NT2/D1 (cell line): ENCODE measurements at regions not wholly inside any gene's neighbourhood (a gene's known extent, or its start where the extent isn't known, plus 50 kb on each side); places are given as distances from the start of the nearest gene placed in this dataset.

Experiments
- DNase-seq: peaks from one replicate; pipeline ENCODE4 v3.0.0-alpha.2; 2011; ENCODE audit warnings: low read depth, low spot score
- H3K27me3 ChIP-seq: 2 replicates; pipeline ENCODE4 v1.6.0; 2011; ENCODE audit warnings: mild to moderate bottlenecking; ENCODE audit not compliant: insufficient read length, insufficient read depth
- H3K36me3 ChIP-seq: 2 replicates; pipeline ENCODE4 v1.6.1; 2011; ENCODE audit warnings: mild to moderate bottlenecking, low read length, mixed read lengths; ENCODE audit not compliant: insufficient read depth, insufficient read length
- H3K4me1 ChIP-seq: 2 replicates; pipeline ENCODE4 v1.5.1; 2011; ENCODE audit not compliant: insufficient read depth, insufficient read length
- H3K4me3 ChIP-seq: 2 replicates; pipeline ENCODE4 v1.5.1; 2011; ENCODE audit warnings: low read depth; ENCODE audit not compliant: insufficient read length
- H3K9ac ChIP-seq: 2 replicates; pipeline ENCODE4 v1.6.0; 2011; ENCODE audit warnings: low read depth; ENCODE audit not compliant: insufficient read length
- H3K9me3 ChIP-seq: 2 replicates; pipeline ENCODE4 v1.5.1; 2011; ENCODE audit warnings: mild to moderate bottlenecking, low read length; ENCODE audit not compliant: insufficient read depth
- SUZ12 ChIP-seq: IDR thresholded peaks from 2 replicates; pipeline ENCODE4 v1.6.1; 2011; ENCODE audit not compliant: insufficient read length, insufficient read depth; ENCODE audit errors: extremely low read depth
- YY1 ChIP-seq: IDR thresholded peaks from 2 replicates; pipeline ENCODE4 v1.6.1; 2011; ENCODE audit not compliant: insufficient read length, insufficient read depth
- ZNF274 ChIP-seq: IDR thresholded peaks from 2 replicates; pipeline ENCODE4 v1.6.1; 2011; ENCODE audit warnings: mild to moderate bottlenecking, low read depth, low read length

GRCh38 chr21:35156293-35157278, 107.5 kb upstream of the RUNX1 start:
- no peaks in the 10 kb centered on the region for H3K36me3 ChIP-seq
- no peak overlapping the region for H3K4me3 ChIP-seq
- no peaks in the 10 kb centered on the region for H3K4me1 ChIP-seq
- no peak for DNase-seq
- peaks cover 14% of the 10 kb centered on the region for H3K9me3 ChIP-seq
- H3K9ac ChIP-seq: no peak overlapping the region
- H3K27me3 ChIP-seq: no peaks in the 10 kb centered on the region
- TF ChIP-seq YY1 (no peak), SUZ12 (no peak), ZNF274 (no peak)

GRCh38 chr21:35154788-35155187, 105.7 kb upstream of the RUNX1 start:
- Histone ChIP-seq H3K36me3 (no peaks in the 10 kb centered on the region), H3K4me3 (no peak overlapping the region), H3K9me3 (peaks cover 21% of the 10 kb centered on the region), H3K4me1 (no peaks in the 10 kb centered on the region), H3K9ac (no peak overlapping the region), H3K27me3 (no peaks in the 10 kb centered on the region)
- no peak for TF ChIP-seq SUZ12
- no peak for TF ChIP-seq YY1
- TF ChIP-seq ZNF274: no peak
- no peak for DNase-seq

GRCh38 chr21:35153671-35154070, 104.6 kb upstream of the RUNX1 start:
- Histone ChIP-seq H3K9me3 (peaks cover 21% of the 10 kb centered on the region), H3K27me3 (no peaks in the 10 kb centered on the region), H3K9ac (no peak overlapping the region), H3K4me3 (no peak overlapping the region), H3K36me3 (no peaks in the 10 kb centered on the region), H3K4me1 (no peaks in the 10 kb centered on the region)
- TF ChIP-seq ZNF274: no peak
- no peak for TF ChIP-seq SUZ12
- no peak for TF ChIP-seq YY1
- DNase-seq: no peak

GRCh38 chr21:35150562-35151226, 101.6 kb upstream of the RUNX1 start:
- Histone ChIP-seq H3K27me3 (no peaks in the 10 kb centered on the region), H3K9me3 (peaks cover 6% of the 10 kb centered on the region), H3K9ac (no peak overlapping the region), H3K36me3 (no peaks in the 10 kb centered on the region), H3K4me1 (no peaks in the 10 kb centered on the region), H3K4me3 (no peak overlapping the region)
- DNase-seq: no peak
- TF ChIP-seq ZNF274: no peak

- no peak for DNase-seq
- TF ChIP-seq ZNF274 (no peak), YY1 (no peak), SUZ12 (no peak)
- Histone ChIP-seq H3K9me3 (peaks cover 6% of the 10 kb centered on the region), H3K9ac (no peak overlapping the region), H3K4me1 (no peaks in the 10 kb centered on the region), H3K4me3 (no peak overlapping the region), H3K27me3 (no peaks in the 10 kb centered on the region), H3K36me3 (no peaks in the 10 kb centered on the region)
Observed at GRCh38 chr21:35149698-35150097, 100.6 kb upstream of the RUNX1 start.

GRCh38 chr21:35147439-35147838, 98.3 kb upstream of the RUNX1 start:
- no peak for DNase-seq
- Histone ChIP-seq H3K4me1 (no peaks in the 10 kb centered on the region), H3K4me3 (no peak overlapping the region), H3K9me3 (peaks cover 6% of the 10 kb centered on the region), H3K9ac (no peak overlapping the region), H3K27me3 (no peaks in the 10 kb centered on the region), H3K36me3 (no peaks in the 10 kb centered on the region)
- TF ChIP-seq ZNF274 (no peak), SUZ12 (no peak), YY1 (no peak)

DNA sequence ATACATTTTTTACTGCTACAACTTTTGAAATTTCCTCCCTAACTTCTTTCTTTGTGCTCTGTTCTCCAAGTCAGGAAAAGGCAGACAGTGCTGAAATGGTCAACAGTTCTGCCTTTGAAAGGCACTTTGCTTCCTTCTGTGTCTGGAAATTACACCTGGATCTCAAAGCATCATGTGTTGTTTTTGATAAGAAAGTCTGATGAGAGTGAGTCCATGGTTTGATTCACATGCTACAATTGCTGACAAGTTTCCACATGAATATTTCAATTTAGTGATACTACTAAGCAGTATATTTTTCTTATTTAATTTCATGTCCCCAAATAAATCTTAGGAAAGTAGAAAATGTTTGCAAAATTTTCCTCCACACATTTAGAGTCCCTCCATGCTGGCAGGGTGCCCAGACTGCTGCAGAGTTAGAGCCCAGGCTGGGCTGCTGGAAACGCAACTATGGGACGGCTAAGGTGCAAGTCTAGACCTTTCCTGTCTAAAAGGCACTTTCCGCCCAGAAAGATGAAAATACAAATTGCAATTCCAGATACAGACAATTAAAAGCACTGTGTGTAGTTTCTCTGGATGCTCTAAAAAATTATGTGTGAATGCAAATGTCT, 96.6 kb upstream of the RUNX1 start:
- Histone ChIP-seq H3K36me3 (no peaks in the 10 kb centered on the region), H3K27me3 (no peaks in the 10 kb centered on the region), H3K9ac (no peak overlapping the region), H3K4me3 (no peak overlapping the region), H3K9me3 (peaks cover 6% of the 10 kb centered on the region), H3K4me1 (no peaks in the 10 kb centered on the region)
- no peak for TF ChIP-seq SUZ12
- TF ChIP-seq YY1: no peak
- no peak for TF ChIP-seq ZNF274
- DNase-seq: no peak
